ENCODE measurements at regions not wholly inside any gene's neighbourhood (a gene's known extent, or its start where the extent isn't known, plus 50 kb on each side); places are given as distances from the start of the nearest gene placed in this dataset.
"Not testable (repeated sequence)": the region's sequence is repeated elsewhere in the genome, so short reads cannot be mapped to it uniquely, and the experiment has no call there.

DNA sequence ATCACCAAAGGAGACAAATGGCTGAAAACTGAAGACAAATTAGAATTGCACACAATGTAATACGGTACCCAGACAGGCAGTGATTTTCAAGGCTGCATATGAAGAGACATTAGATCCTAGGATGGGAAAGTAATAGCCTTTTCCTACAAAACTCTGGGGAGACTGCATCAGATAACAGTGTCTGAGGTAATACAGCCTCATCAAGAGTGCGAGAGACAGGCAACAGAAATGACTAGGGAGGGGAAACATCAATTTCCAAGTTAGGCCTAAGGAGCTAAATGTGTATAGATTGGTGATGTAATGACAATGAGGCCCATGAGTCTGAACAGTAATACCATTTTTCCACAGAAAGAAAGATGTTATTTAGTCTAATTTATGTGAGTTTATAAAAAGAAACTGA, 200.3 kb downstream of the HTR1B start:
- DNase-seq (ENCODE audit: extremely low read depth, insufficient read length): no peak
- H3K4me3 ChIP-seq (replicated peaks; ENCODE audit: low read depth, low read length): no peak overlapping the region

DNA sequence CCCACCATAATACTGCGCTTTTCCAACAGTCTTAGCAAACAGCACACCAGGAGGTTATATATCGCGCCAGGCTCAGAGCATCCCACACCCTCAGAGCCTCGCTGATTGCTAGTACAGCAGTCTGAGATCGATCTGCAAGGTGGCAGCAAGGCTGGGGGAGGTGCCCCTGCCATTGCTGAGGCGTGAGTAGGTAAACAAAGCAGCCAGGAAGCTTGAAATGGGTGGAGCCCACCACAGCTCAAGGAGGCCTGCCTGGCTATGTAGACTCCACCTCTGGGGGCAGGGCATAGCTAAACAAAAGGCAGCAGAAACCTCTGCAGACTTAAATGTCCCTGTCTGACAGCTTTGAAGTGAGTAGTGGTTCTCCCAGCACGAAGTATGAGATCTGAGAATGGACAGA, 211.5 kb downstream of the HTR1B start:
- not testable (repeated sequence) for H3K27me3 ChIP-seq (replicated peaks; ENCODE audit: control insufficient read depth, insufficient read depth, low read length); H3K36me3 ChIP-seq (ENCODE audit: control insufficient read depth, insufficient read depth, low read length); H3K4me3 ChIP-seq (replicated peaks; ENCODE audit: low read depth, low read length); DNase-seq (ENCODE audit: extremely low read depth, insufficient read length)

More for the DNA sequence above, 200.3 kb downstream of the HTR1B start:
- Histone ChIP-seq H3K27me3 (replicated peaks; ENCODE audit: control insufficient read depth, insufficient read depth, low read length) (no peaks in the 10 kb centered on the region), H3K36me3 (ENCODE audit: control insufficient read depth, insufficient read depth, low read length) (no peaks in the 10 kb centered on the region)
- TF ChIP-seq, protein P1, sequence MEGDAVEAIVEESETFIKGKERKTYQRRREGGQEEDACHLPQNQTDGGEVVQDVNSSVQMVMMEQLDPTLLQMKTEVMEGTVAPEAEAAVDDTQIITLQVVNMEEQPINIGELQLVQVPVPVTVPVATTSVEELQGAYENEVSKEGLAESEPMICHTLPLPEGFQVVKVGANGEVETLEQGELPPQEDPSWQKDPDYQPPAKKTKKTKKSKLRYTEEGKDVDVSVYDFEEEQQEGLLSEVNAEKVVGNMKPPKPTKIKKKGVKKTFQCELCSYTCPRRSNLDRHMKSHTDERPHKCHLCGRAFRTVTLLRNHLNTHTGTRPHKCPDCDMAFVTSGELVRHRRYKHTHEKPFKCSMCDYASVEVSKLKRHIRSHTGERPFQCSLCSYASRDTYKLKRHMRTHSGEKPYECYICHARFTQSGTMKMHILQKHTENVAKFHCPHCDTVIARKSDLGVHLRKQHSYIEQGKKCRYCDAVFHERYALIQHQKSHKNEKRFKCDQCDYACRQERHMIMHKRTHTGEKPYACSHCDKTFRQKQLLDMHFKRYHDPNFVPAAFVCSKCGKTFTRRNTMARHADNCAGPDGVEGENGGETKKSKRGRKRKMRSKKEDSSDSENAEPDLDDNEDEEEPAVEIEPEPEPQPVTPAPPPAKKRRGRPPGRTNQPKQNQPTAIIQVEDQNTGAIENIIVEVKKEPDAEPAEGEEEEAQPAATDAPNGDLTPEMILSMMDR (IDR thresholded peaks at IDR 0.05; ENCODE audit: insufficient read depth, low read length, poor library complexity, severe bottlenecking): no peak

DNA sequence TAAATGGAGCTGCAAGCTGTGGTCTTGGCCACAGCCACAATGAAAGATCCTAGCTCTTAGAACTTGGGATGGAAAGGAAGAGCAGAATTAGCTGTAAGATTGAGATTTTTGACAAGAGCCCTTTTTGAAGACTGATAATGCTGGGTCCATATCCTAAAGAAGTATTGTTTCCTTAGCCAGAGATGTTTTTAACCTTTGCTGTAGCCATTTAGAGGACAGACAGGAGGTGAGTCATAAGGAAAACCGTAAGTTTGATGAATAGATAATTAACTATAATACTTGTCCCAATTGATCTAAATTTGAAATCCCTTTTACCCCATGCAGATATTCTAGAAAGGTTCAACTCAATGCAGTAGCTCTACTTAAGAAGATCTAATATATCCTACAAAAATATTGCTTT, 213.7 kb downstream of the HTR1B start:
- H3K36me3 ChIP-seq (ENCODE audit: control insufficient read depth, insufficient read depth, low read length): no peaks in the 10 kb centered on the region
- TF ChIP-seq, protein P1 (IDR thresholded peaks at IDR 0.05; ENCODE audit: insufficient read depth, low read length, poor library complexity, severe bottlenecking): no peak

DNA sequence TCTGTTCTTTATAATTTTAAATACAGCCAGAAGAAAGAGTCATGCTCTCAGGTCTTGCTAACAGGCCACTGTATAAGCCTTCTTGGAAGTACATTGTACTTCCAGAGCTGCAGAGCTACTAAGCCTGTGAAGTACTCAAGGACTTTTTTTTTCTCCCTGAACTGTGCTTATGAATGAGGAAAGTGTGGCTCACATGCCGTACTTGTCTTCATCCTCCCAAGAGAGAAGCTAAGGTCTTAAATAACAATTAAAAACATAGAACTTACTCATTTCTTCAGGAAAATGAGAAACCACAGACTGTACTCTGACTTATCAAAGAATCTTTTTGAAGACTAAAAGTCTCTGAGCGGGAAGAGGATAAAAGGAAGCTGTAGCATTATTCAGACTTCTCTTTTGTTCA, 218.3 kb downstream of the HTR1B start:
- no peak for DNase-seq (ENCODE audit: extremely low read depth, insufficient read length)
- Histone ChIP-seq H3K4me3 (replicated peaks; ENCODE audit: low read depth, low read length) (no peak overlapping the region), H3K27me3 (replicated peaks; ENCODE audit: control insufficient read depth, insufficient read depth, low read length) (no peaks in the 10 kb centered on the region), H3K36me3 (ENCODE audit: control insufficient read depth, insufficient read depth, low read length) (no peaks in the 10 kb centered on the region)
- TF ChIP-seq, protein P1 (IDR thresholded peaks at IDR 0.05; ENCODE audit: insufficient read depth, low read length, poor library complexity, severe bottlenecking): no peak

More for the DNA sequence above, 213.7 kb downstream of the HTR1B start:
- DNase-seq (ENCODE audit: extremely low read depth, insufficient read length): no peak
- H3K27me3 ChIP-seq (replicated peaks; ENCODE audit: control insufficient read depth, insufficient read depth, low read length): no peaks in the 10 kb centered on the region
- no peak overlapping the region for H3K4me3 ChIP-seq (replicated peaks; ENCODE audit: low read depth, low read length)

DNA sequence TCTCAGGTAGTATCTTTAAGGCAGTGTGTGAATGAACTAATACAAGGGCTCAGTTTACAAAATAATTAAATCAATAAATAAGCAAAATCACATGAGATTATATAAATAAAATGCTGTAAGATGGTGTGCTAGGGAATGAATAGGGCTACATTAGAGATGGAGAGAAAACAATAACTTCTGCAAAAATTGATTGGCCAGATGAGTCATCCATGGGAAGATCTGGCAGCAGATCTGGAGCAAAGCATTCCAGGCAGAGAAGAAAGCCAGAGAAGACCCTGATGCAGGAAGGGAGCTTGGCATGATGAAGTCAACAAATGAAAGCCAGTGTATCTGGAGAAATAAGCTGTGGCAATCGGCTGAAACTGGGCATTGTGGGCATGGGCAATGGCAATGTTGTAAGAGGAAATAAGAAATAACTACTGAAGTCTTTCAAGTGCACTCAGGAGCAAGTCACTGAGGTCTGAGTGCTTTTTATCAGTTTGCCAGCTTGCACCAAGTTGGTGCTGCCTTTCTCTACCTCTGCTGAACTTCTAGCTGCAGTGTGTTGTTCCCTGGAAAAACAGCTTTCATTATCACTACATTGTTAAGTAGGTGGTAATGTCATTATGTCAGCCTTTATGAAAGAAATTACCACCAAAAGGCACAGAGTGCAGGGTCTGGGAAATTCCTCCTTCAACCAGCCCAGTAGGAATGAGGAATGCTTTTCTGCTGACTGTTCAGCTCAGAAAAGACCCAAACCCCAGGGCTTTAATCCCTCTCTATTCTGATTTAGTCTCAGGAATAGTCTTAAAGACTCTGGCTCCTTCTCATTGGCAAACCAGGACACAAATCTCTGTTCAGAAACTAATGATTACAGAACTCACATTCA, 231.6 kb downstream of the HTR1B start:
- TF ChIP-seq, protein P1 (IDR thresholded peaks at IDR 0.05; ENCODE audit: insufficient read depth, low read length, poor library complexity, severe bottlenecking): no peak
- Histone ChIP-seq H3K4me3 (replicated peaks; ENCODE audit: low read depth, low read length) (no peak overlapping the region), H3K27me3 (replicated peaks; ENCODE audit: control insufficient read depth, insufficient read depth, low read length) (no peaks in the 10 kb centered on the region), H3K36me3 (ENCODE audit: control insufficient read depth, insufficient read depth, low read length) (no peaks in the 10 kb centered on the region)
- DNase-seq (ENCODE audit: extremely low read depth, insufficient read length): no peak

DNA sequence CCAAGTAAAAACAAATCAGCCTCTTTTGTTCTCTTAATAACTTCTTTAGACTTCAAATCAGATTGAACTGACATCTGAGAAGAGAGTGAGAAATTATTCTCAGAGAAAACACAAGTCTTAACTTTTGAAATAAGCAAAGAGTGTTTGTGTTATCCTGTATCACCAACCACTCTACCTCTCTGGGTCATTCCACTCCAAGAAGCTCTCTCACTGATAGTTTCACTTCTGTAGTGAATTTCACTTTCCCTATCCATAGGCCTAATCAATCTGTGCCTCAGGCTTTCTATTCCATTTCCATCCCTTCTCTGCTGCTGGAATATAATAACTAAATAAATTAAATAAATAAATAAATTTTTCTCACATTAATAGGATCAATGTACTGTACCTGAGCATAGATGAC, 235.0 kb downstream of the HTR1B start:
- TF ChIP-seq, protein P1 (IDR thresholded peaks at IDR 0.05; ENCODE audit: insufficient read depth, low read length, poor library complexity, severe bottlenecking): no peak
- no peak for DNase-seq (ENCODE audit: extremely low read depth, insufficient read length)
- no peaks in the 10 kb centered on the region for H3K36me3 ChIP-seq (ENCODE audit: control insufficient read depth, insufficient read depth, low read length)

More for the DNA sequence above, 235.0 kb downstream of the HTR1B start:
- no peak overlapping the region for H3K4me3 ChIP-seq (replicated peaks; ENCODE audit: low read depth, low read length)
- H3K27me3 ChIP-seq (replicated peaks; ENCODE audit: control insufficient read depth, insufficient read depth, low read length): no peaks in the 10 kb centered on the region
